ENCODE measurements at regions not wholly inside any gene's neighbourhood (a gene's known extent, or its start where the extent isn't known, plus 50 kb on each side); places are given as distances from the start of the nearest gene placed in this dataset.

GRCh38 chr4:38577462-38577861 is 86.5 kb upstream of the KLF3 start:
- Histone ChIP-seq H3K36me3 (ENCODE audit: insufficient read depth, low read length) (no peaks in the 10 kb centered on the region), H3K27ac (ENCODE audit: low read depth, low read length, poor library complexity, severe bottlenecking) (no peak overlapping the region), H2AFZ (ENCODE audit: low read length) (no peak overlapping the region), H4K20me1 (ENCODE audit: insufficient read depth, low read length) (no peaks in the 10 kb centered on the region), H3K4me1 (ENCODE audit: insufficient read depth, low read length, severe bottlenecking) (no peaks in the 10 kb centered on the region), H3K9me2 (ENCODE audit: low read depth, low read length) (no peaks in the 10 kb centered on the region), H3K9me3 (ENCODE audit: low read length) (no peaks in the 10 kb centered on the region), H3K9ac (ENCODE audit: low read length) (no peak overlapping the region), H3K4me2 (ENCODE audit: low read length) (no peak overlapping the region), H3K27me3 (ENCODE audit: insufficient read depth, low read length) (no peaks in the 10 kb centered on the region; the same call in 1 of the 2 replicates), H3F3A (ENCODE audit: insufficient read depth, low read length) (no peaks in the 10 kb centered on the region), H3K4me3 (ENCODE audit: low read depth, low read length, poor library complexity, severe bottlenecking) (no peak overlapping the region), H3K79me2 (ENCODE audit: insufficient read depth, low read length) (no peaks in the 10 kb centered on the region)
- no peak for TF ChIP-seq EZH2 (IDR thresholded peaks at IDR 0.05; ENCODE audit: borderline replicate concordance, low read length)
- TF ChIP-seq, protein P1, sequence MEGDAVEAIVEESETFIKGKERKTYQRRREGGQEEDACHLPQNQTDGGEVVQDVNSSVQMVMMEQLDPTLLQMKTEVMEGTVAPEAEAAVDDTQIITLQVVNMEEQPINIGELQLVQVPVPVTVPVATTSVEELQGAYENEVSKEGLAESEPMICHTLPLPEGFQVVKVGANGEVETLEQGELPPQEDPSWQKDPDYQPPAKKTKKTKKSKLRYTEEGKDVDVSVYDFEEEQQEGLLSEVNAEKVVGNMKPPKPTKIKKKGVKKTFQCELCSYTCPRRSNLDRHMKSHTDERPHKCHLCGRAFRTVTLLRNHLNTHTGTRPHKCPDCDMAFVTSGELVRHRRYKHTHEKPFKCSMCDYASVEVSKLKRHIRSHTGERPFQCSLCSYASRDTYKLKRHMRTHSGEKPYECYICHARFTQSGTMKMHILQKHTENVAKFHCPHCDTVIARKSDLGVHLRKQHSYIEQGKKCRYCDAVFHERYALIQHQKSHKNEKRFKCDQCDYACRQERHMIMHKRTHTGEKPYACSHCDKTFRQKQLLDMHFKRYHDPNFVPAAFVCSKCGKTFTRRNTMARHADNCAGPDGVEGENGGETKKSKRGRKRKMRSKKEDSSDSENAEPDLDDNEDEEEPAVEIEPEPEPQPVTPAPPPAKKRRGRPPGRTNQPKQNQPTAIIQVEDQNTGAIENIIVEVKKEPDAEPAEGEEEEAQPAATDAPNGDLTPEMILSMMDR (IDR thresholded peaks at IDR 0.05; ENCODE audit: low read length): no peak

- Histone ChIP-seq H3K9me3 (ENCODE audit: low read length) (no peaks in the 10 kb centered on the region), H3K27me3 (ENCODE audit: insufficient read depth, low read length) (no peaks in the 10 kb centered on the region), H4K20me1 (ENCODE audit: insufficient read depth, low read length) (no peaks in the 10 kb centered on the region), H3K9me2 (ENCODE audit: low read depth, low read length) (no peaks in the 10 kb centered on the region), H3K79me2 (ENCODE audit: insufficient read depth, low read length) (no peaks in the 10 kb centered on the region), H3K36me3 (ENCODE audit: insufficient read depth, low read length) (no peaks in the 10 kb centered on the region), H3K27ac (ENCODE audit: low read depth, low read length, poor library complexity, severe bottlenecking) (no peak overlapping the region), H3K4me1 (ENCODE audit: insufficient read depth, low read length, severe bottlenecking) (no peaks in the 10 kb centered on the region), H2AFZ (ENCODE audit: low read length) (no peak overlapping the region), H3F3A (ENCODE audit: insufficient read depth, low read length) (no peaks in the 10 kb centered on the region), H3K4me2 (ENCODE audit: low read length) (no peak overlapping the region), H3K9ac (ENCODE audit: low read length) (no peak overlapping the region), H3K4me3 (ENCODE audit: low read depth, low read length, poor library complexity, severe bottlenecking) (no peak overlapping the region)
- no peak for TF ChIP-seq EZH2 (IDR thresholded peaks at IDR 0.05; ENCODE audit: borderline replicate concordance, low read length)
- TF ChIP-seq, protein P1 (IDR thresholded peaks at IDR 0.05; ENCODE audit: low read length): no peak
Measured at GRCh38 chr4:38581426-38582106, 82.4 kb upstream of the KLF3 start.

GRCh38 chr4:38582445-38582844 is 81.6 kb upstream of the KLF3 start:
- no peak for TF ChIP-seq EZH2 (IDR thresholded peaks at IDR 0.05; ENCODE audit: borderline replicate concordance, low read length)
- TF ChIP-seq, protein P1 (IDR thresholded peaks at IDR 0.05; ENCODE audit: low read length): no peak

More at GRCh38 chr4:38582445-38582844, 81.6 kb upstream of the KLF3 start:
- Histone ChIP-seq H3K36me3 (ENCODE audit: insufficient read depth, low read length) (no peaks in the 10 kb centered on the region), H2AFZ (ENCODE audit: low read length) (no peak overlapping the region), H3K4me1 (ENCODE audit: insufficient read depth, low read length, severe bottlenecking) (no peaks in the 10 kb centered on the region), H3F3A (ENCODE audit: insufficient read depth, low read length) (no peaks in the 10 kb centered on the region), H4K20me1 (ENCODE audit: insufficient read depth, low read length) (no peaks in the 10 kb centered on the region), H3K9me3 (ENCODE audit: low read length) (no peaks in the 10 kb centered on the region), H3K79me2 (ENCODE audit: insufficient read depth, low read length) (no peaks in the 10 kb centered on the region), H3K27me3 (ENCODE audit: insufficient read depth, low read length) (no peaks in the 10 kb centered on the region), H3K4me3 (ENCODE audit: low read depth, low read length, poor library complexity, severe bottlenecking) (no peak overlapping the region), H3K9me2 (ENCODE audit: low read depth, low read length) (no peaks in the 10 kb centered on the region), H3K4me2 (ENCODE audit: low read length) (no peak overlapping the region), H3K9ac (ENCODE audit: low read length) (no peak overlapping the region), H3K27ac (ENCODE audit: low read depth, low read length, poor library complexity, severe bottlenecking) (no peak overlapping the region)

All from OCI-LY1 (cell line).